ENCODE measurements at regions not wholly inside any gene's neighbourhood (a gene's known extent, or its start where the extent isn't known, plus 50 kb on each side); places are given as distances from the start of the nearest gene placed in this dataset.

DNA sequence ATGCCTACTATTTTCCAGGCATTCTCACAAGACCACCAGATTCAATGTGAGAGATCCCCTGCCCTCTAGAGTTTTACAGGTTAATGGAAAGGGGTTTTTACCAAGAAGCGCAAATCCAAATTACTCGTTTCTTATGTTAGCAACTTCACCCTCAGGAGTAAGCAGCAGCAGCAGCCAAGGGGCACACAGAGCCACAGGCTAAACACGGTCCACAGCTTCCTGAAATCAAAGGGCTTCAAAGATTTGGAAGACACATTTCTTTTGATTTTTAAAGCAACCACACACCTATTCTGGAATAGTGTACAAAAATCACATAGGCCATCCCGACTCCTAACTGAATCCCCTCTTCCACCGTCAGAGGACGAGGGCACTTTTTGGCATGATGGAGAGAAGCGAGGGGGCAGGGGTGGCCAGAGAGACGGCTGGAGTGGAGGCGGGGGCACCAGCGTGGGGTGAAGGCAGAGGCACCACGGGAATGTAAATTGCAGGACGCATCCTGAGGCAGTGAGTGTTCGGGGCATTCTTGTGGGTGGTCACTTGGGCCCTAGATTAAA is 107.0 kb downstream of the ARF6 start:
- Histone ChIP-seq H3K27ac (replicated peaks) (peak overlapping the region; percentile 27), H3K27me3 (ENCODE audit: insufficient read depth, poor library complexity, severe bottlenecking) (no peaks in the 10 kb centered on the region), H3K4me3 (replicated peaks; ENCODE audit: insufficient read depth, low read length) (no peak overlapping the region)
- DNase-seq (ENCODE audit: low read depth in 1 of 2, low spot score in 1 of 2) = no peak
- TF ChIP-seq GABPA (IDR thresholded peaks at IDR 0.05; ENCODE audit: low read depth) (no peak), POLR2AphosphoS5 (IDR thresholded peaks at IDR 0.05; ENCODE audit: low read depth) (no peak), SPI1 (IDR thresholded peaks at IDR 0.05; ENCODE audit: borderline replicate concordance, low read depth) (no peak)
- TF ChIP-seq, protein P1, sequence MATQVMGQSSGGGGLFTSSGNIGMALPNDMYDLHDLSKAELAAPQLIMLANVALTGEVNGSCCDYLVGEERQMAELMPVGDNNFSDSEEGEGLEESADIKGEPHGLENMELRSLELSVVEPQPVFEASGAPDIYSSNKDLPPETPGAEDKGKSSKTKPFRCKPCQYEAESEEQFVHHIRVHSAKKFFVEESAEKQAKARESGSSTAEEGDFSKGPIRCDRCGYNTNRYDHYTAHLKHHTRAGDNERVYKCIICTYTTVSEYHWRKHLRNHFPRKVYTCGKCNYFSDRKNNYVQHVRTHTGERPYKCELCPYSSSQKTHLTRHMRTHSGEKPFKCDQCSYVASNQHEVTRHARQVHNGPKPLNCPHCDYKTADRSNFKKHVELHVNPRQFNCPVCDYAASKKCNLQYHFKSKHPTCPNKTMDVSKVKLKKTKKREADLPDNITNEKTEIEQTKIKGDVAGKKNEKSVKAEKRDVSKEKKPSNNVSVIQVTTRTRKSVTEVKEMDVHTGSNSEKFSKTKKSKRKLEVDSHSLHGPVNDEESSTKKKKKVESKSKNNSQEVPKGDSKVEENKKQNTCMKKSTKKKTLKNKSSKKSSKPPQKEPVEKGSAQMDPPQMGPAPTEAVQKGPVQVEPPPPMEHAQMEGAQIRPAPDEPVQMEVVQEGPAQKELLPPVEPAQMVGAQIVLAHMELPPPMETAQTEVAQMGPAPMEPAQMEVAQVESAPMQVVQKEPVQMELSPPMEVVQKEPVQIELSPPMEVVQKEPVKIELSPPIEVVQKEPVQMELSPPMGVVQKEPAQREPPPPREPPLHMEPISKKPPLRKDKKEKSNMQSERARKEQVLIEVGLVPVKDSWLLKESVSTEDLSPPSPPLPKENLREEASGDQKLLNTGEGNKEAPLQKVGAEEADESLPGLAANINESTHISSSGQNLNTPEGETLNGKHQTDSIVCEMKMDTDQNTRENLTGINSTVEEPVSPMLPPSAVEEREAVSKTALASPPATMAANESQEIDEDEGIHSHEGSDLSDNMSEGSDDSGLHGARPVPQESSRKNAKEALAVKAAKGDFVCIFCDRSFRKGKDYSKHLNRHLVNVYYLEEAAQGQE (IDR thresholded peaks at IDR 0.05; ENCODE audit: insufficient replicate concordance, low read depth) = no peak
- TF ChIP-seq, protein P2, sequence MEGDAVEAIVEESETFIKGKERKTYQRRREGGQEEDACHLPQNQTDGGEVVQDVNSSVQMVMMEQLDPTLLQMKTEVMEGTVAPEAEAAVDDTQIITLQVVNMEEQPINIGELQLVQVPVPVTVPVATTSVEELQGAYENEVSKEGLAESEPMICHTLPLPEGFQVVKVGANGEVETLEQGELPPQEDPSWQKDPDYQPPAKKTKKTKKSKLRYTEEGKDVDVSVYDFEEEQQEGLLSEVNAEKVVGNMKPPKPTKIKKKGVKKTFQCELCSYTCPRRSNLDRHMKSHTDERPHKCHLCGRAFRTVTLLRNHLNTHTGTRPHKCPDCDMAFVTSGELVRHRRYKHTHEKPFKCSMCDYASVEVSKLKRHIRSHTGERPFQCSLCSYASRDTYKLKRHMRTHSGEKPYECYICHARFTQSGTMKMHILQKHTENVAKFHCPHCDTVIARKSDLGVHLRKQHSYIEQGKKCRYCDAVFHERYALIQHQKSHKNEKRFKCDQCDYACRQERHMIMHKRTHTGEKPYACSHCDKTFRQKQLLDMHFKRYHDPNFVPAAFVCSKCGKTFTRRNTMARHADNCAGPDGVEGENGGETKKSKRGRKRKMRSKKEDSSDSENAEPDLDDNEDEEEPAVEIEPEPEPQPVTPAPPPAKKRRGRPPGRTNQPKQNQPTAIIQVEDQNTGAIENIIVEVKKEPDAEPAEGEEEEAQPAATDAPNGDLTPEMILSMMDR (IDR thresholded peaks at IDR 0.05; ENCODE audit: insufficient read depth, low read length) = no peak

DNA sequence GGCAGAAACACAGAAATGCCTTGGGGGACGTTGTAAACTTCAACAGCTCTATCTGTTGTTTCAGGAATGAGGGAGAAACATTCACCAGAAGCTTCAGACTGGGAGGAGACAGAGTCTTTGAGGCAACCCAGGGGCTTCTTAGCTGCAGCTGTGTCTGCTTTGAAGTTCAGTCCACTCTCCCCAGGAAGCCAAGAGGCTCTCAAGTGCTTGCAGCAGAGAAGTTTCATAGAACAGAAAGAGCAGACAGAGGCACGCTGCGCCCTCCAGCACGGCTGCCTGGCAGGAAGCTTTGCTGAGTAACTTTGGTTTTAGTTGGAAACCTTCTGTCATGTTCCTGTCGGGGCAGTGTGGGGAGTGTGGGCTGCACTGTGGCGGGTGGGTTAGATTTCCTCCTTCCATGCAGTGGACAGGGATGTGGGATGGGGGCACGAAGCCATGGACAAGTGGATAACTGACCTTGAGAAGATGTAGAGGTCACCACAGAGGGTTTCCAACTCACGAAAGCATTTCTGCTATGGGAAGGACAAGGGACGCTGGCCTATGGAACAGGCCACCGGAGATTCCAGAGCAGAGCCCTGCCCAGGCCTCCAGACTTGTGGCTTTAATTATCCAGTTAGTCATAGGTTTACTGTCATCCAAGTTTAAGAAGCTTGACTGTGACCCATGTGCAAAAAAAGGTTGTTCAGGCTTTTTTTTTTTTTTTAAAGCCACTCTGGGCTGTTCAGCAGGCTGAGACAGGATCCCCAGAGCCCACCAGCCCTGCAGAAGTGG is 107.7 kb downstream of the ARF6 start:
- Histone ChIP-seq H3K4me3 (replicated peaks; ENCODE audit: insufficient read depth, low read length) (no peak overlapping the region), H3K27me3 (ENCODE audit: insufficient read depth, poor library complexity, severe bottlenecking) (no peaks in the 10 kb centered on the region), H3K27ac (replicated peaks) (peak overlapping the region; percentile 27)
- DNase-seq (ENCODE audit: low read depth in 1 of 2, low spot score in 1 of 2) = peak in 1 of 2 experiments; percentile 60
- TF ChIP-seq POLR2AphosphoS5 (IDR thresholded peaks at IDR 0.05; ENCODE audit: low read depth) (0 out of 2 replicates have a peak, but pooled peaks have one; percentile 15), SPI1 (IDR thresholded peaks at IDR 0.05; ENCODE audit: borderline replicate concordance, low read depth) (no peak)

DNA sequence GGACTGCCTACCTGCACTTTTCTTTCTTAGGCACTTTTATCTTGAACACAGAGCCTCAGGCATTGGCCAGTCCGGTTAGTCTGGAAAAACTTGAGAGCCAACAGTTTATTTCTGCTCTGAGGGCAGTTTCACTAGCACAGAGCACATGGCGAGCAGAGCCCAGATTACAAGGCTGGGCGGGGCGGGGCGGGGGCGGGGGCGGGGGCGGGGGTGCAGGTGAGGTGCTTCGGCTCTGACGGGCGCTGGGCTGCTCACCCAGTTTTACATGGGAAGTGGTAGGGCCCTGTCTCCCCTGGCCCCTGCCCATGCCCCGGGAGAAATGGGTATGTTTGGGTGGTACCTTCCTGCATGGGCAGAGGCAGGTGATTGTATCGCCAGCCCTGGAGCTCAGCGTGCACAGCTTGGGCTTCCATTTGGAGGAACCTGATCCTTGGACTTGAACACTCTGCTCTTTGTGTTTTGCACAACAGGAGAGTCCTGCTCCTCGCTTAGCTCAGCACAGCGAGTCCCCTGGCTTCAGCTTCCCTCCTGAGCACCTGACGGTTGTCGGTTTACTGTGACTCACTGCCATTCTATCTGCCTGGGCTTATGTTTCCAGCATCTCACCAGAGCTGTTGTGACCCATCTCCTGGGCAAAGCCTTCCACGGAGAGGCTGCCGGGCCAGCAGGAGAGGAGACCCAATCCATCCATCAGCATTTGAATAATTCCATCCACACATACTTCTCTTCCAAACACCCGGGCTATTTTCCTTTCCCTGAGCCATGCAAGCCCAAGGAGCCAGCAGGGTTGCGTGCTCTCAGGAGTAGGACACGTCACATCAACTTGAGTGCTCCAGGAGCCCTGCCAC is 108.5 kb downstream of the ARF6 start:
- peak in 1 of 2 experiments; percentile 51 for DNase-seq (ENCODE audit: low read depth in 1 of 2, low spot score in 1 of 2)
- TF ChIP-seq, protein P1 (IDR thresholded peaks at IDR 0.05; ENCODE audit: insufficient replicate concordance, low read depth) = no peak
- TF ChIP-seq POLR2AphosphoS5 (IDR thresholded peaks at IDR 0.05; ENCODE audit: low read depth) (no peak), GABPA (IDR thresholded peaks at IDR 0.05; ENCODE audit: low read depth) (no peak), SPI1 (IDR thresholded peaks at IDR 0.05; ENCODE audit: borderline replicate concordance, low read depth) (no peak)
- TF ChIP-seq, protein P2 (IDR thresholded peaks at IDR 0.05; ENCODE audit: insufficient read depth, low read length) = no peak
- Histone ChIP-seq H3K4me3 (replicated peaks; ENCODE audit: insufficient read depth, low read length) (no peak overlapping the region), H3K27me3 (ENCODE audit: insufficient read depth, poor library complexity, severe bottlenecking) (no peaks in the 10 kb centered on the region), H3K27ac (replicated peaks) (peak overlapping the region; percentile 27)
